Transverse colon (tissue), 3 donors: ENCODE measurements at regions not wholly inside any gene's neighbourhood (a gene's known extent, or its start where the extent isn't known, plus 50 kb on each side); places are given as distances from the start of the nearest gene placed in this dataset.

Experiments
- POLR2A ChIP-seq: fragments of 450-650 bp; IDR thresholded peaks from one replicate; pipeline ENCODE4 v1.6.1; 2016; ENCODE audit warnings: antibody characterized with exemption, mild to moderate bottlenecking, moderate library complexity
- POLR2AphosphoS5 ChIP-seq, 3 donors: sonication (generic); formaldehyde crosslinking; IDR thresholded peaks; one replicate each; pipeline ENCODE4 v1.6.1; 2016; ENCODE audit warnings: antibody characterized with exemption in 3 of 3

GRCh38 chr1:187759825-187760333 lies 931.1 kb downstream of the PLA2G4A start:
- TF ChIP-seq POLR2AphosphoS5 (IDR thresholded peaks at IDR 0.05) (no peak), POLR2A (no peak)
